CD14-positive monocyte (primary cell): ENCODE measurements at regions not wholly inside any gene's neighbourhood (a gene's known extent, or its start where the extent isn't known, plus 50 kb on each side); places are given as distances from the start of the nearest gene placed in this dataset.
"Not testable (repeated sequence)": the region's sequence is repeated elsewhere in the genome, so short reads cannot be mapped to it uniquely, and the experiment has no call there.

Source experiments
- DNase-seq, 3 donors: peaks; one replicate each; pipeline ENCODE4 v3.0.0-alpha.2; 2011 to 2022
- H2AFZ ChIP-seq: 2 replicates; pipeline ENCODE4 v1.6.0; 2012; ENCODE audit warnings: mild to moderate bottlenecking, low read depth, low read length, inconsistent platforms; ENCODE audit not compliant: insufficient read depth, poor library complexity, severe bottlenecking
- H3K27ac ChIP-seq, 2 donors: 1 replicate in 1 of 2; 2 replicates in 1 of 2; pipeline ENCODE4 v1.5.1; 2012 to 2013; ENCODE audit warnings: low read length in 2 of 2, control low read depth in 1 of 2, inconsistent platforms in 1 of 2, low read depth in 1 of 2, mild to moderate bottlenecking in 1 of 2
- H3K27me3 ChIP-seq, 2 donors: one replicate each; pipeline versions ENCODE4 v1.6.0 to v1.6.1; 2011 to 2013; ENCODE audit warnings: low read length in 2 of 2; ENCODE audit not compliant: control insufficient read depth in 2 of 2, insufficient read depth in 2 of 2
- H3K36me3 ChIP-seq, 2 donors: replicated peaks in 1 of 2; 1 replicate in 1 of 2; 2 replicates in 1 of 2; pipeline versions ENCODE4 v1.5.1 to v1.6.1; 2012 to 2013; ENCODE audit warnings: low read length in 2 of 2, control low read depth in 1 of 2, inconsistent platforms in 1 of 2, mild to moderate bottlenecking in 1 of 2; ENCODE audit not compliant: insufficient read depth in 2 of 2, control insufficient read depth in 1 of 2
- H3K4me1 ChIP-seq, 2 donors: 1 replicate in 1 of 2; 2 replicates in 1 of 2; pipeline versions ENCODE4 v1.5.1 to v1.6.1; 2012 to 2013; ENCODE audit warnings: low read length in 2 of 2, control low read depth in 1 of 2, inconsistent platforms in 1 of 2, mild to moderate bottlenecking in 1 of 2, moderate library complexity in 1 of 2; ENCODE audit not compliant: insufficient read depth in 2 of 2, control insufficient read depth in 1 of 2
- H3K4me2 ChIP-seq: replicated peaks from 2 replicates; pipeline ENCODE3; 2012; ENCODE audit warnings: low read length, moderate library complexity, mild to moderate bottlenecking; ENCODE audit not compliant: poor library complexity, severe bottlenecking; ENCODE audit errors: extremely low read depth
- H3K4me3 ChIP-seq, 3 experiments: fragments of 200-600 bp in 1 of 3; sonication (generic) in 1 of 3; replicated peaks in 1 of 3; 1 replicate in 2 of 3; 2 replicates in 1 of 3; pipeline ENCODE4 v1.5.1; 2011 to 2013; ENCODE audit warnings: low read length in 3 of 3, mild to moderate bottlenecking in 3 of 3, control low read depth in 2 of 3, low read depth in 2 of 3, inconsistent platforms in 1 of 3, moderate library complexity in 1 of 3
- H3K79me2 ChIP-seq: 2 replicates; pipeline ENCODE4 v1.6.0; 2012; ENCODE audit warnings: mild to moderate bottlenecking, control low read depth, inconsistent platforms, low read length, moderate library complexity; ENCODE audit not compliant: insufficient read depth
- H3K9ac ChIP-seq: 2 replicates; pipeline ENCODE4 v1.6.0; 2017; ENCODE audit warnings: low read length, mild to moderate bottlenecking; ENCODE audit not compliant: insufficient read depth, poor library complexity, severe bottlenecking
- H3K9me3 ChIP-seq, 2 donors: replicated peaks in 1 of 2; 1 replicate in 1 of 2; 2 replicates in 1 of 2; pipeline versions ENCODE4 v1.5.1 to v1.6.1; 2012 to 2013; ENCODE audit warnings: low read length in 2 of 2, control low read depth in 1 of 2; ENCODE audit not compliant: control insufficient read depth in 1 of 2, insufficient read depth in 1 of 2
- H4K20me1 ChIP-seq: 2 replicates; pipeline ENCODE4 v1.6.0; 2012; ENCODE audit warnings: mild to moderate bottlenecking, low read length, control low read depth, moderate library complexity; ENCODE audit not compliant: insufficient read depth
- H3K27ac Mint-ChIP-seq, 7 donors: one replicate each; pipeline ENCODE4 v1.8.0; 2020; ENCODE audit warnings: mild to moderate bottlenecking in 7 of 7, mixed read lengths in 7 of 7, moderate library complexity in 6 of 7, inconsistent platforms in 2 of 7
- H3K27me3 Mint-ChIP-seq, 3 donors: one replicate each; pipeline ENCODE4 v1.8.0; 2021 to 2022; ENCODE audit warnings: low read depth in 3 of 3, mild to moderate bottlenecking in 3 of 3, mixed read lengths in 3 of 3, moderate library complexity in 3 of 3, inconsistent platforms in 1 of 3
- H3K36me3 Mint-ChIP-seq, 2 donors: one replicate each; pipeline ENCODE4 v1.8.0; 2020; ENCODE audit warnings: mixed read lengths in 2 of 2, inconsistent platforms in 1 of 2, mild to moderate bottlenecking in 1 of 2
- H3K4me1 Mint-ChIP-seq: one replicate; pipeline ENCODE4 v1.8.0; 2020; ENCODE audit warnings: mild to moderate bottlenecking, mixed read lengths
- H3K4me3 Mint-ChIP-seq, 2 donors: one replicate each; pipeline ENCODE4 v1.8.0; 2020; ENCODE audit warnings: mild to moderate bottlenecking in 2 of 2, mixed read lengths in 2 of 2, moderate library complexity in 1 of 2
- H3K9me3 Mint-ChIP-seq, 7 donors: one replicate each; pipeline ENCODE4 v1.8.0; 2020 to 2022; ENCODE audit warnings: mixed read lengths in 7 of 7, mild to moderate bottlenecking in 6 of 7, moderate library complexity in 6 of 7, inconsistent platforms in 2 of 7
- whole genome bisulfite sequencing: methylation state at CpG from one replicate; pipeline ENCODE4 v1.1.5; 2013; ENCODE audit warnings: missing lambda C conversion rate; ENCODE audit not compliant: insufficient coverage; 5-methylcytosine and 5-hydroxymethylcytosine counted together
- intact Hi-C, 2 donors: fragments of 100-400 bp; cut with micrococcal nuclease; formaldehyde crosslinking; loops; one replicate each; pipeline versions ENCODE4 v1.15.0 to v1.15.1; 2023

DNA sequence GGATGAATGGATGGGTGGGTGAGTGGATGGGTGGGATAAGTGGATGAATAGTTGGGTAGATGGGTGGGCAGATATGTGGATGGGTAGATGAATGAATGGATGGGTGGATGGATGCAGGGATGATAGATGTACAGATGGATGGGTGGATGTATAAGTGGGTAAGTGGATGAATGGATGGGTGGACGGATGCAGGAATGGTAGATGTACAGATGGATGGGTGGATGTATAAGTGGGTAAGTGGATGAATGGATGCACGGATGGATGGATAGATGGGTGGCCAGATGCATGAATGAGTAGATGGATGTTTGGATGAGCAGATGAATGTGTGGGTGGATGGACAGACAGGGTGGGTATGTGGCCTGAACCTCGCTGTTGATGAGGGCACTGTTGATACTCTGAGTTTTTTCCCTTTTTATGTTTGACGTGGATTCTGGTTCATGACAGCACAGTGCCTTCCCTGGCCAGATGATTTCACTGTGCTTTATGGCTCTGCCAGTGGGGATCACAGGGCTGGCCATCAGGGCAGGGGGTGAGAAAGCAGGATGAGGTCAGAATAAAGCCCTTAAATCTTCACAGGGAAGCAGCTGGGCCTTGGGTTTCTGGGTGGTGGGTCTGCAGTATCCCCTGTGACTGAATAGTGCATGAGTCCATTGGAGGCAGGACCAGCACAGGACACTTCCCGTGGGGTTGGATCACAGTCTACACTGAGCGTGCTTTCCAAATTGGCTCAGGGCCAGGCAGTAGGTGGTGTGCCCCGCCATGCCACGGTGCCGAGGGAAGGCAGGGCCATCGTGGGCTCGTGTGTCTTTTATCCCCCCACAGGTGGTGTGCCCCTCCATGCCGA is 213.2 kb downstream of the BANP start:
- H3K36me3 Mint-ChIP-seq, H3K4me3 ChIP-seq, intact Hi-C loops, H3K4me3 Mint-ChIP-seq, H3K79me2 ChIP-seq, H3K9ac ChIP-seq, H3K27ac ChIP-seq, H3K4me1 ChIP-seq, H3K9me3 Mint-ChIP-seq, H3K4me2 ChIP-seq, H3K36me3 ChIP-seq, H2AFZ ChIP-seq, H3K27me3 ChIP-seq, H4K20me1 ChIP-seq, H3K9me3 ChIP-seq, H3K27ac Mint-ChIP-seq, DNase-seq, H3K4me1 Mint-ChIP-seq: not testable (repeated sequence)
- WGBS, result 94% methylated on average over 5 of the region's 12 CpGs
- H3K27me3 Mint-ChIP-seq, result peaks cover 7 to 16% (median 14%) of the 10 kb centered on the region in 3 donors

DNA sequence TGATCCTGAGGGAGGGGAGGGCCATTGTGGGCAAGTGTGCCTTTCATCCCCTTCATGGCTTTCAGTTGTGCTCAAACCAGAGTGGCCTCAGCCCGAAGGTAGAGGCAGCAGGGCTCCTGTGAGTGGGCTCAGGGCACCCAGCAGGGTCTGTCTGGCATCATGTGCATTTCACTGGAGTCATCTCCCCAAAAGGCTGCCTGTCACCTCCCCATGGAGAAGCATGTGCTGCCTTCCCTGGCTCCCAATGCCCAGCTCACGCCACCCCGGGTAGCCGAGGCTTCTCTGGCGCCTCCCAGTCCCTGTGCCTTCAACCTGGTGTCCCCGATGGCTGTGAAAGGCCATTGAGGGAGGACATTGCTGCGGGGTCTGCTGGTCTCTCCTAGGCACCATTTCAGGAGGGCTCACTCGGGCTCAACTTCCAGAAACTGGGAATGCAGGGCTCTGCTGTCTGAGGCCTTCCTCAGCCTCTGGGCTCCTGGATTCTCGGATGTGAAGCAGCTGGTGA is 213.9 kb downstream of the BANP start:
- H2AFZ ChIP-seq, H3K79me2 ChIP-seq, H3K36me3 ChIP-seq, H3K27ac Mint-ChIP-seq, H3K9ac ChIP-seq, H3K27ac ChIP-seq, H3K4me2 ChIP-seq, DNase-seq, H3K4me1 ChIP-seq, H3K4me1 Mint-ChIP-seq, H3K27me3 ChIP-seq, H3K36me3 Mint-ChIP-seq, H3K4me3 ChIP-seq, intact Hi-C loops, H3K9me3 ChIP-seq, H3K4me3 Mint-ChIP-seq, H4K20me1 ChIP-seq, H3K9me3 Mint-ChIP-seq: not testable (repeated sequence)
- peaks cover 8 to 16% (median 13%) of the 10 kb centered on the region in 3 donors for H3K27me3 Mint-ChIP-seq
- WGBS, result 98% methylated on average over 7 of the region's 9 CpGs

DNA sequence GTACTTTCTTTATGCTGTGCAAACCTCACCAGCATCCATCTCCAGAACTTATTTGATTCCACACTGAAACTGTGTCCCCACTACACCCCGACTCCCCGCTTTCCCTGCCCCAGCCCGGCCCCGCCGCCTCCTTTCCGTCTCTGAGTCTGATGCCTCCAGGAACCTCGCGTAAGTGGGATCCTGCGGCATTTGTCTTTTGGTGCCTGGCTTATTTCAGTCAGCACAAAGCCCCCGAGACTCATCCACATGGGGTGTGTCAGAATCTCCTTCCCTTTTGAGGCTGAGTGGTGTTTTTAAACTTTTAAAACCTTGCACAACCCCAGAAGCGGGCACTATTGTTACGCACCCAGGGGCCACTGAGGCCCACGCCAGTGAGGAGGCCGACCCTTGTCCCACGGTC is 214.4 kb downstream of the BANP start:
- H3K36me3 ChIP-seq, H3K4me2 ChIP-seq, H3K9me3 Mint-ChIP-seq, H3K4me1 ChIP-seq, H3K36me3 Mint-ChIP-seq, H3K4me1 Mint-ChIP-seq, H4K20me1 ChIP-seq, H2AFZ ChIP-seq, DNase-seq, H3K27me3 ChIP-seq, H3K27ac ChIP-seq, H3K9ac ChIP-seq, intact Hi-C loops, H3K27ac Mint-ChIP-seq, H3K4me3 Mint-ChIP-seq, H3K79me2 ChIP-seq, H3K9me3 ChIP-seq, H3K4me3 ChIP-seq: not testable (repeated sequence)
- 95% methylated on average over 6 of the region's 15 CpGs for WGBS
- H3K27me3 Mint-ChIP-seq, result peaks cover 8 to 15% (median 13%) of the 10 kb centered on the region in 3 donors

DNA sequence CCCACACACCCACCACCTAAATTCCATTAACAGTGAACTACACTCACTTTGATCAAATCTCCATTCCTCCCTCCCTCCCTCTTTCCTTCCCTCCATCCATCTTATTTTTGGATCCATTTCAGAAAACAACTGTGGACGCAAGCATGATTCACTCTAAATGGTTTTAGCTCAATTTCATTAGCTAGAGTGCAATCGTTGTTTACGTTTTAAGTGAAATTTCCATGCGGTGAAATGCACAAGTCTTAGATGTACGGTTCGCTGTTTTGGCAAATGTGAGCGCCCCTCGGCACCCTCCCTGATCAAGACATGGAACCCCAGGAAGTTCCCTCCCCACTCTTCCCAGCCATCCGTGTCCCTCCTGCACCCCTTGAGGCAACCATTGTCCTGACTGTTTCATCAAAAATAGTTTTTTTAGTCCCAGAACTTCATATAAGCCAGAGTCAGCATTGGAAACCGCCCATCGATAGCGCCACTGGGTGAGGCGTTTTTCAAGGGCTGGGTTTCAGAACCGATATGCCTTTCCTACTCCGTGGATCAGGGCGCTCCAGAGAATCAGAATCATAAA is 215.1 kb downstream of the BANP start:
- H3K9ac ChIP-seq, H3K4me1 ChIP-seq, H3K36me3 Mint-ChIP-seq, H2AFZ ChIP-seq, intact Hi-C loops, DNase-seq, H3K9me3 ChIP-seq, H3K4me3 ChIP-seq, H3K4me2 ChIP-seq, H3K79me2 ChIP-seq, H3K36me3 ChIP-seq, H3K27ac Mint-ChIP-seq, H3K4me3 Mint-ChIP-seq, H3K27me3 ChIP-seq, H3K4me1 Mint-ChIP-seq, H4K20me1 ChIP-seq, H3K9me3 Mint-ChIP-seq, H3K27ac ChIP-seq: not testable (repeated sequence)
- peaks cover 8 to 15% (median 10%) of the 10 kb centered on the region in 3 donors for H3K27me3 Mint-ChIP-seq
- WGBS, result 100% methylated on average over 4 of the region's 16 CpGs
